GM08714 (cell line): ENCODE measurements at regions not wholly inside any gene's neighbourhood (a gene's known extent, or its start where the extent isn't known, plus 50 kb on each side); places are given as distances from the start of the nearest gene placed in this dataset.

Source experiments
- H3K4me3 ChIP-seq: fragments of 200-500 bp; sonication (Bioruptor generic); 2 replicates; pipeline ENCODE4 v1.5.1; 2014; ENCODE audit warnings: mild to moderate bottlenecking, low read length, inconsistent platforms
- ZNF274 ChIP-seq: IDR thresholded peaks from 2 replicates; pipeline ENCODE4 v1.6.1; 2012; ENCODE audit warnings: mild to moderate bottlenecking, low read depth, low read length

DNA sequence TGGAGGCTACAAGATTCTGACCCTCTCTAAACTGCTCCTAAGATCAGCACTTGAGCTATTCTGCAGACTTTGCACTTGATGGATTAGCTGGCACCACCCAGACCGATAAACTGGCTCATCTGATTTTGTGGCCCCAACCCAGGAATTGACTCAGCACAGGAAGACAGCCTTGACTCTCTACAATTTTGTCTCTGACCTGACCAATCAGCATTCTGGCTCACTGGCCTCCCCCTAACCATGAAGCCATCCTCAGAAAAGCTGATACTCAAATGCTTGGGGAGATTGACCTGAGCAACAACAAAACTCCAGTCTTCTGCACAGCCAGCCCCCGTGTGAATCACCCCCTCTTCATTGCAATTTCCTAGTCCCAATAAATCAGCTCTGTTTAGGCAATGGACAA lies 195.4 kb upstream of the PPP1R2C start:
- TF ChIP-seq ZNF274 = no peak
- no peak overlapping the region for H3K4me3 ChIP-seq

GRCh38 chrX:42975906-42976305 lies 197.9 kb upstream of the PPP1R2C start:
- TF ChIP-seq ZNF274 = no peak
- no peak overlapping the region for H3K4me3 ChIP-seq

GRCh38 chrX:42976746-42977366 lies 198.9 kb upstream of the PPP1R2C start:
- no peak for TF ChIP-seq ZNF274
- H3K4me3 ChIP-seq = no peak overlapping the region

- no peak for TF ChIP-seq ZNF274
- no peak overlapping the region for H3K4me3 ChIP-seq
Observed at GRCh38 chrX:42978655-42979379, 200.9 kb upstream of the PPP1R2C start.

DNA sequence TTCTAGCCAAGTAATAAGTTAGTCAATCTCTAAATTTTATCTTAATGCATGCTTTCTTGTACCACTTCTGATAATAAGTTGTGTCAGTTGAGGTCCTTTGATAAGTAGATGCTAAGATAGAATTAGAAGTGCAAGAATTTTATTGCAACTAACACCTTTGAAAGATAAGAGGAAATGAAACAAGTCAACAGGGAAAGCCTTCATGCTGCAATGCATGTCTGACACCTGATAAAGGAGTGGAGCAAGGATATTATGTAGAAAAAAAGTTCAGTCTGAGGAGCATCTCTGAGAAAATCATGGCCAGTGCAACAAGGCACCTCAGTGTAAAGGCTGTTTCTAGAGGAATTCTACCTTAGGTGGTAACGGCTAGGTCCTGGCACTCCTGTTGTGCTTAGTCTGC lies 210.7 kb upstream of the PPP1R2C start:
- no peak for TF ChIP-seq ZNF274
- no peak overlapping the region for H3K4me3 ChIP-seq

DNA sequence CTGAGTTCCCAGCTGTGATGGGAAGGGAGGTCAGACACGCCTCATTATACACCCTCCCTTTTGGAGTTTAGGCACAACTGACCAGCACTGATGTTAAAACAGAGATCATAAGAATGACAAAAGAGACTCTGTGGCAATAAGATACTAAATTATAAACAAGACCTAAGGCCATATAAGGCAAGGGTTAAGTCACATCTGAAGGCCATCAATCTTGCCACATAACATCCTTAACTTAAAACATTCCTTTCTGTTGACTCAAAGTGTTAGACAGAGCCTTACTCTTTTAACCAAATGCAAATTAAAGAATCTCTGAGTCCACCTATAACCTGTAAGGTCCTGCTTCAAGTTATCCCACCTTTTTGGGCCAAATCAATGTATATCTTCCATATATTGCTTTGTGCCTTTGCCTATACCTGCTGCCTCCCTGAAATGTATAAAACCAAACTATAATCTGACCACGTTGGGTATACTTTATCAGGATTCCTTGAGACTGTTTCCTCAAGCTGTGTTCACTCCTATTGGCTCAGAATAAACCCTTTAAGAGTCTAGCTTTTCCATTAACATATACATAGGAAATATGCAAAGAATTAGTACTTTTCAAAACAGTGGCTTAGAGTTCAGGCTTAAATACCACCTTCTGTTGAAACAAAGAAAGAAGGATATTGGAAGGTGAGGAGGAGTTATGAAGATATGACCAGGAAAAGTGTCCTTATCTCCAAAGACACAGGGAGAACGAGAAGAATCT lies 214.4 kb upstream of the PPP1R2C start:
- no peak for TF ChIP-seq ZNF274
- H3K4me3 ChIP-seq = no peak overlapping the region

GRCh38 chrX:42996861-42997260 lies 218.9 kb upstream of the PPP1R2C start:
- H3K4me3 ChIP-seq = no peak overlapping the region
- TF ChIP-seq ZNF274 = no peak

DNA sequence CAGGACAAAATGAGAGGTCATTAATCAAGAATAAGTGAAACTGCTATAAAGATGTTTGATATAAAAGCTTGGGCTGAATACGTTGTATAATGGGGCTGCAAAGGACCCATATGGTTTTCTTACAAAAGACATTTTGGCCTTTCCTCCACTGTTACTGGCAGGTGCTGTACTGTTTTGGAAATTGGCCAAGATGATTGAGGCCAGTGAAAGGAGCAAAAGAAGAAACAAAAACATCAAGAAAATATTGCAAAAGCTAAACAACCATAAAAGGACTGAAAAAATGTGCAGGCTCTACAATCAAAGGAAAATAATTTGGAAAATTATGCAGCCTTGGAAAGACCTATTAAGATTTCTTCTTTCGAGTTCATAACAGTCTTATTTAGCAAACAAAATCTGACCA lies 222.2 kb upstream of the PPP1R2C start:
- TF ChIP-seq ZNF274 = no peak
- no peak overlapping the region for H3K4me3 ChIP-seq

- H3K4me3 ChIP-seq = no peak overlapping the region
- TF ChIP-seq ZNF274 = no peak
Observed at GRCh38 chrX:43002526-43003203, 224.7 kb upstream of the PPP1R2C start.

DNA sequence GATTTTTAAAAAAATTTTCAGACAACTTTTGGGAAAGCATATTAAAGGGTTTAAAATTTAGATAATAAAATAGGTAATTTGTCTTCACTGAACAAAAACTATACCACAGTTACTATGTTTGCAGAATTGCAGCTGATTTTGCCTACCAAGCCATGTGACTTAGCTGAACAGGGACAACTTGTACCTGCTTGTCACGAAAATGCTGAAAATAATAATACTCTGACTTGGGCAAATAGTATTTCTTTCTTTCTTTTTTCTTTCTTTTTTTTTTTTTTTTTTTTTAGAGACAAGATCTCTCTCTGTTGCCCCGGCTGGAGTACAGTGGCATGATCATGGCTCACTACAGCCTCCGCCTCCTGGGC lies 225.2 kb upstream of the PPP1R2C start:
- H3K4me3 ChIP-seq = no peak overlapping the region
- TF ChIP-seq ZNF274 = no peak

GRCh38 chrX:43003939-43004338 lies 226.0 kb upstream of the PPP1R2C start:
- H3K4me3 ChIP-seq = no peak overlapping the region
- TF ChIP-seq ZNF274 = no peak

- TF ChIP-seq ZNF274 = no peak
- H3K4me3 ChIP-seq = no peak overlapping the region
Observed at GRCh38 chrX:43005561-43005960, 227.6 kb upstream of the PPP1R2C start.

- TF ChIP-seq ZNF274 = no peak
- H3K4me3 ChIP-seq = no peak overlapping the region
Observed at GRCh38 chrX:43008356-43008755, 230.4 kb upstream of the PPP1R2C start.

DNA sequence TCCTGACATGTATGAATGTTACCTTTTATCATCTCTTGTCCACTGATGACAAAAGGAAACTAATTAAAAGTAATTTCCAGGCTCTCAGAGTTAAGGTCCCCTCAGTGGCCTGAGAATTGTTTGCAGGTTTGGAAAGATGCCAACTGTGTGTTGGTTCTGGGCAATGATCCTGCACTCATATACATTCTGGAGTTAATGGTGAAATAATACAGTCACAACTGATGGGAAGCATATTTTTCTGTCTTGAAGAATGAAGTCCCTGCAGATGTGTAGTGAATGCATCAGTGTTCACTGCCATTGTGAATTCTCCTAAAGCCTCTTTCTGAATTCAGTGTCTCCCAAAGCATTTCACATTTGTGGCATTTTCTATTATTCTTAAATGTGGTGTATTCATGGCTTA lies 238.1 kb upstream of the PPP1R2C start:
- no peak for TF ChIP-seq ZNF274

More for the DNA sequence above, 238.1 kb upstream of the PPP1R2C start:
- no peak overlapping the region for H3K4me3 ChIP-seq
